ENCODE measurements at regions not wholly inside any gene's neighbourhood (a gene's known extent, or its start where the extent isn't known, plus 50 kb on each side); places are given as distances from the start of the nearest gene placed in this dataset.

DNA sequence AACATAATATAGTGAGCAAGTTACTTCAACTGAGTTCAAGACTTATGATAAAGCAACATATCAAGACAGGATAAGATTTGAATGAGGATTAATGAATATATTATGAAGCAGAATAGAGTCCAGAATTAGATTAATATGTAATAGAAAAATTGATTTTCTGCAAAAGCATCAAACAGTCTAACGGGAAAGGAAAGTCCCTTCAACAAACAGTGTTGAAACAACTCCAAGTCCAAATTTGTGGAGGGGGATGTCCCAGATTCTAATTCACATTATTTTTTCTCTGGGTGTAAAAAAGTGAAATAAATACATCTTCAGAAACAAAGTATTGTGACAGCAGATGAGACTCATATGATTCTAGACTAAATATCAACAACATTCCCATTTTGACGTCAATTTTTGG, 289.7 kb downstream of the C6orf118 start:
- TF ChIP-seq CTCF (IDR thresholded peaks at IDR 0.05) (no peak), POLR2A (IDR thresholded peaks at IDR 0.05) (no peak)
